ENCODE measurements at regions not wholly inside any gene's neighbourhood (a gene's known extent, or its start where the extent isn't known, plus 50 kb on each side); places are given as distances from the start of the nearest gene placed in this dataset.

GRCh38 chr22:47450876-47451475 is 688.5 kb downstream of the TBC1D22A start:
- DNase-seq: no peak

DNA sequence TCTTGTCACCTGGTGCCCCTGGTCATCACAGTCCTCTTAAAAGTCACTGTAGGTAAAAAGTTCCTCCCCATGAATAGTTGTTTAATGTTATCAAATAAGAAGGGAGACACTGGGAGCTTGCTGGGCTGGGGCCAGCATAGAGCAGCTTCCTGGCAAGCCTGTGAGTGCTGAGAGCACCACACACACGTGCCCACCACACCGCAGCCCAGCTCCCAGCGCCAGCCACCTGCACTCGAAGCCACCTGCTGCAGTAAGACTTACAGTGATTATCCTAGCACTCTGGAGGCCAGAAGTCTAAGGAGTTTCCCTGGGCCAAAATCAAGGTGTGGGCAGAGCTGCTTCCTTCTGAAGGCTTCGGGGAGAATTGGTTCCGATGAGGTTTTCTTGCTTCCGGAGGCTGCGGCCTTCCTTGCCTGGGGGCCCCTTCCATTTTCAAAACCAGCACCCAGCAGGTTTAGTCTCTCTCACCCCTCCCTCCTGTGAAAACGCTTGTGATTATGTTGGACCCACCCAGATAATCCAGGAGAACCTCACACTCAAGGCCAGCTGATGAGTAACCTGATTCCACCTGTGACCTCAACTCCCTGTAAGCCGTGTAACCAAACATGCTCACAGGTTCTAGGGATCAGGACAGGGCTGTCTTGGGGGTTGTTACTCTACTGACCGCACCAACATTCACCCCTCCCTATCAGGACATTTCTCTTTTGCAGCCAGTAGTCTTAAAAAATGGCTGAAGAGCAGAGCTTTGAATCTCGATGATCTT is 687.2 kb downstream of the TBC1D22A start:
- DNase-seq: no peak

GRCh38 chr22:47448231-47449223 is 686.1 kb downstream of the TBC1D22A start:
- no peak for DNase-seq

DNA sequence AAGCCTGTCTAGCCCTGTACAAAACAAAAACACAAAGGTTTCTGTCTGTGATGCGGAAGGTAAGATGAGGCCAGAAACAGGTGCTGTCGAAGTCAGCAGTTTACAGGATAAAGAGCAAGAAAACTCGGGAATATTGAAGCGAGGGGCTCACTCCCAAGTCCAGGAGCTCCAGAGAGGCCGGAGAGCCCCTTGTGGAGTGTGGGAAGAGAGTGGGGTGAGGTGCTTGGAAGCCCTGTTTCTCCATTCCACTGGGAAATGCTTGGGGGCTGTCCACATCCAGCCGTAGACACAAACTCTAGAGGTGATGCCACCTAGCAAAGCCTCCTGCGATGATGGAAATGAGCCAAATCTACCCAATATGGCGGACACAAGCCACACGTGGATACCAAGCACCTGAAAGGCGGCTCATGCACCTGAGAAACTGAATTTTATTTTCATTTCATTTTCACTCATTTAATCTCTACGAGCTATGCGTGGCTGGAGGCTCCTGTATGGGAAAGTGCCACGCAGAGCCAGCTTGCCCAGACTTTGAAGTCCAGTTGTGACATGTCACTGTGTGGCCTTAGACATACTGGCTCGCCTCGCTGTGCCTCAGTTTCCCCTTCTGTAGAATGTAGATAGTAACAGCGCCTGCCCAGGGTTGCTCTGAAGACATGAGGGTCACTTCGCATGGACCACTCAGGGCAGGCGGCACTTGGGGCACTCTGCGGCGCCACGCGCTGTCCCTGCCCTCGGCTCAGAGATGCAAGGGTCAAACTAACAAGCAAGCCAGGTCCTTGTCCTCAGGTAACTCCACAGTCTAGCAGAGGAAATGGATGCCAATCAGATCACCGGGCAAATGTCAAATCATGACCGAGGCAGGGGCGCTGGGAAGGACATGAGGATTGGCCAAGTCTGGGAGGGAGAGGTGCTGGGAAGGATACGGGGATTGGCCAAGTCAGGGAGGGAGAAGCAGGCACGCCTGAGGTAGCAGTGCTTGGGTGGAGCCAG is 684.7 kb downstream of the TBC1D22A start:
- DNase-seq: no peak

- DNase-seq: no peak
Measured at GRCh38 chr22:47446331-47446730, 683.9 kb downstream of the TBC1D22A start.

DNA sequence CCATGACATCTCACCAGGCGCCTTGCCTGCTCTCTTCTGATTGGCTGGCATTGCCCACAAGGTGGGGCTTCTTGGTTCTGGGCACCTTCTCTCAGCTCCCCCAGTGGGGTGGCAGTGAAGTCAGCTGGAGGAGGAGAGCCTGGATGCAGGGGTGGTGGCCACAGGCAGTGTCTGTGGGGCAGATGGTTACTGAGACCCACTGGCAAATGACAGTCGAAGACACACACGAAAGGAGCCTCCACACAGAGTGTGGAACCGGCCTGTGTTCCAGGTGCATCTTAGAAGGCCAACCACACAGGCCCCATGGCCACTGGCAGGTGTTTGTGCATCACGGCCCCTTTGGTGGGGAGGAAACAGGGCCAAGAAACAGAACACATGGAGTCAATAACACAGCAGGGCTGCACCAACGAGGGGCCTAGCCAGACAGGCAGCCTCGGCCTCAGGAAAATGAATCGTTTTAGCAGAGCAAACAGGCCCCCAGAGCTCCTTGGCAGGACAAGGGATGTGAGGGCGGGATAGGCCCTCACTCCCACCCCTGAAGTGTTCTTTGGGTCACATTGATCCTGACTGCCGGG is 683.4 kb downstream of the TBC1D22A start:
- DNase-seq: no peak

DNA sequence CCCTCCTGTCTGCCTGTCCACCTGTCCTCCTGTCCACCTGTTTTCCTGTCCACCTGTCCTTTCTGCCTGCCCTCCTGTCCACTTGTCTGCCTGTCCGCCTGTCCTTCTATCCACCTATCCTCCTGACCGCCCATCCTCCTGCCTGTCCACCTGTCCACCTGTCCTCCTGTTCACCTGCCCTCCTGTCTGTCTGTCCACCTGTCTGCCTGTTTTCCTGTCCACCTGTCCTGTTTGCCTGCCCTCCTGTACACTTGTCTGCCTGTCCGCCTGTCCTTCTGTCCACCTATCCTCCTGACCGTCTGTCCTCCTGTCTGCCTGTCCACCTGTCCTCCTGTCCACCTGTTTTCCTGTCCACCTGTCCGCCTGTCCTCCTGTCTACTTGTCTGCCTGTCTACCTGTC is 682.8 kb downstream of the TBC1D22A start:
- DNase-seq: no peak

GRCh38 chr22:47444746-47445065 is 682.3 kb downstream of the TBC1D22A start:
- DNase-seq: no peak

DNA sequence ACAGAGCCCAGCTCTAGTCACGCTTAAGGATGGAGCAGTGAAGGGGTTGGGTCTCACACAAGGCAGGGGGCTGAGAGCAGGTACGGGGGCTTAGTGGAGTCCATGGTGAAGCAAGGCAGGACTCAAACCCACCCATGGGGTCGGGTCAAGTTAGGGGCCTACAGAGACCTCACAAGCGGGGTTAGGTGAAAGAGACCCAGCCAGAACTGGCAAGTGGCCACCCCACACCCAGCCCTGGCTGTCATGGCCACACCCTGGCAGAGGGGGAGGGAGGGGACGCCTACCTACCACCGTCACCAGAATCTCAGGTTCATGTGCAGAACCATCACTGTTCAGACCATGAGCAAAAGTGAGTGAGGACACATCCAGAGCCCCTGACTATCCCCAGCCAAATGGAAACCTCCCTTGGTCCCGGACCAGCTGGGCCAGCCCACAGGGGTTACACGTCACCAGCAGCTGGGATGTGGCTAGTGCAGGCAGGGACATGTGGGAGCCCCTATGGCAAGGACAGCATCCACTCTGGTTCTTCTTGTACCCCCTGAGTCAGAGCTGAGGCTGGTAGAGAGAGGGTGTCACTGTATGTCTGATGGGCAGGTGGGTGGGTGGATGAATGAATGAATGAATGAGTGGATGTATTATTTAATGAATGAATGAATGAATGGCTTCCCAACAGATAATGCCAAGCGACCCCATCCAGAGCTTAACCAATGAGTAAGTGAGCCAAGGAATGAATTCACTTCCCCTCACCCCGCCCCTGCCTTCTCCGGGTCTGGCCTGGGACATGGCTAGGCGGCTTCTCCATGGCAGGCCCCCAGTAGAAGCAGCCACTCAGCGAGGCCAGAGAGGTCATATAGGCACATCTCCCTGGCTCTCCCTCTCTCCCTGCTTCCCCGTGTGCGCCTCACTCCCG is 681.6 kb downstream of the TBC1D22A start:
- no peak for DNase-seq

GRCh38 chr22:47442821-47443220 is 680.4 kb downstream of the TBC1D22A start:
- DNase-seq: no peak

- no peak for DNase-seq
Measured at GRCh38 chr22:47439643-47440265, 677.3 kb downstream of the TBC1D22A start.

DNA sequence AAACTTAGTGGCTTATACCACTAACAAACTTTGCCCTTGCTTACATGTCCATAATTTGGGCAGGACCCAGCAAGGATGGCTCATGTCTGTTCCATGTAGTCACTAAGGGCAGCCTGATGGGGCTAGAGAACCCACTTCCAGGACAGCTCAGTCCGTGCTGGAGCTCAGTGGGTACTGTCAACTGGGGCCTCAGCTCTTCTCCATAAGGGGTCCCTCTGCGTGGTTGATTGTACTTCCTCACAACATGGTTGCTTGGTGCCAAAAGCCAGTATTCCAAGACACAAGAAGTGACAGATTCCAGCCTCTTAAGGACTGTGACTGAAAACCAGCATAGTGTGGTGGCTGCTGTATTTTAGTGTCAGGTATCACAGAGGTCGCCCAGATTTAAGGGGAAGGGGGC is 675.2 kb downstream of the TBC1D22A start:
- no peak for DNase-seq

- no peak for DNase-seq
Measured at GRCh38 chr22:47437110-47437509, 674.7 kb downstream of the TBC1D22A start.

DNA sequence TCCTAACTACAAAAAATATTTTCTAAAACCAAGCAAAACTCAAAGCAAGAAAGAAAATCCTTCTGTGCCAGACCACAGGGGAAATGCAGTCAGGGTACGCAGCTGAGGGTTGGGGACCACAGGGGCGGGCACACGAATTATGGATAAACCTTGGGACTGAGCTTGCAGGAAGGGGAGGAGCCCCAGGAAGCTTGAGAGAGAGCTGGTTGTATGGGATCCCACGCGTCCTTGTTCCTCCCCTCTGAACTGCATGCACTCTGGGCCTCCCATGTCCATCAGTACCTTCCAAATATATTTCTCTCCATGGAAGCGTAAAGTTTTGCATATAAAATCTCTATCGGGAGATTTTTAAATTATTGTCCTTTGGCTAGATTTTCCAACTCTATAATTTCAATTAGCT is 673.4 kb downstream of the TBC1D22A start:
- no peak for DNase-seq

DNA sequence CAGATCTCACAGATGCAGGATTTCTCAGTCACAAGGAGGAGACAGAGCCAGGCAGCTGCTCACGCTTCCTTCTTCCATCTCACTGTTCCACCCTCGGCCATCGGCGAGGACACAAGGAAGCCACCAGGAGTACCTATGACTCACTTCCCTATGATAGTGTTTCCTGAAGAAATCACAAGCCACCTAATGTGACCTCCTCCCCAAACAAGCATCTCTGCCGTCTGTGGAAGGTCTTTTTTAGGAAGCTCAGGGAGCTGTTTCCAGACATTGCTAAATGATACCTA is 672.7 kb downstream of the TBC1D22A start:
- no peak for DNase-seq

DNA sequence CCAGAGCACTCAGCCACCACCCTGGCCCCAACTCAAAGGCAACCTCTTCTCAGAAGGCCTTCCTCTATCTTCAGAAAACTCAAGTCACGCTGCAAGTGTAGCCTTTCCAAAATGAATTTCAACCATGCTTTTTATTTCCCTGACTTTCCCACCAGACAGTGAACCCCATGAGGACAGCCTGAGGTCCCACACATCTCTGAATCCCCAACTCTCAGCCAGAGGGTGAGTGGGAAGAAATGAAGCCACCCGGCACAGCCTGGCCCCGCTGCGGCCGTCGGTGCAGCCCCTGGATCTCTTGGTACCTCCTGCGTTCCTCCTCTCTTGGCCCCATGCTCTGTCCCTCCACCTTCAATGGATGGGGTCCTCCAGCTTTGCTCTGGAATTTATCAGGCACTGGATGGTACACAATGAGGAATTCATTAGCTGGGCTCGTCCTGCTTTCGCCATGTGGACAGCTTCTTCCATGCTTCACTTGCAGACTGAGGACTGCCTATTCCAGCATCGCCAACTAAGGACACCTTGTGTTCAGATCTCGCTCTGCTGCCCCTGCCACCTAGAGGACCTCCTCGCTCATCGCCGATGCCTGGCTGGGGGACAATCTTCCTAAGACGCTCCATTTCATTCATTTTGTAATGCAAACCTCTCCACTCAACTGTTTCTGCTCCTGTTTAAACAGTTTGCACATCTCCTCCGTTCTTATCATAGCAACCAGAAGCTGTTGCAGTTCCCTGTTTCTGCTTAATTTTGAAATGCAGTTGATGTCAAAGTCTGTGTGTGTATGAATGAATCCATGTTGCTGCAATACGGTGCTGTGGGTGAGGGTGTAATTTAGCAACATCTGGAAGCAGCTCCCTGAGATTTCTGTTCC is 672.1 kb downstream of the TBC1D22A start:
- DNase-seq: no peak

GRCh38 chr22:47433627-47434026 is 671.2 kb downstream of the TBC1D22A start:
- DNase-seq: no peak

- DNase-seq: no peak
Measured at GRCh38 chr22:47432683-47433082, 670.2 kb downstream of the TBC1D22A start.

All from hematopoietic multipotent progenitor cell treated with erythropoietin and hydrocortisone succinate and interleukin-3 and kit ligand, for 4 days (in vitro differentiated cells).